ENCODE measurements at regions not wholly inside any gene's neighbourhood (a gene's known extent, or its start where the extent isn't known, plus 50 kb on each side); places are given as distances from the start of the nearest gene placed in this dataset.
"Not testable (repeated sequence)": the region's sequence is repeated elsewhere in the genome, so short reads cannot be mapped to it uniquely, and the experiment has no call there.

DNA sequence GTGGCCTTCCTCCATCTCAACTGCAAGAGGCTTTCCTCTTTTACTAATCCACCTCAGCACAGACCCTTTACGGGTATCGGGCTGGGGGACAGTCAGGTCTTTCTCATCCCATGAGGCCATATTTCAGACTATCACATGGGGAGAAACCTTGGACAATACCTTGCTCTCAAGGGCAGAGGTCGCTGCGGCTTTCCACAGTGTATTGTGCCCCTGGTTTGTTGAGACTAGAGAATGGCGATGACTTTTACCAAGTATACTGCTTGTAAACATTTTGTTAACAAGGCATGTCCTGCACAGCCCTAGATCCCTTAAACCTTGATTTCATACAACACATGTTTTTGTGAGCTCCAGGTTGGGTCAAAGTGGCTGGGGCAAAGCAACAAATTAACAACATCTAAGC lies 220.2 kb downstream of the ADRA2C start:
- DNase-seq; intact Hi-C loops (cut with DNase I): not testable (repeated sequence)

DNA sequence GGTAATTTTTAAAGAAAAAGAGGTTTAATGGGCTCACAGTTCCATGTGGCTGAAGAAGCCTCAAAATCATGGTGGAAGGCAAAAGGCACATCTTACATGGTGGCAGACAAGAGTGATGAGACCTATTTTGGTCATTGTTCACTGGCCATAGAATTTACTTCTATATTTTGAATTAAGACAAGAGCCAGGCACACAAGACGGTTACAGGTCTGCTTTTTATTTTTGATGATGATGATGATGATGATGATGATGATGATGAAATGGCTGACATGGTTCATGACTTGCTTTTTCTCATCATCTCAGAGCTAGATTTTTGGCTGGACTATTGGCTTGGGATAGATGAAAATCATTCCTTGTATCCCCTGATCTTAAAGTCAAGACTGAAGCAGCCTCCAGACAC lies 229.3 kb downstream of the OTOP1 start:
- DNase-seq; intact Hi-C loops (cut with DNase I): not testable (repeated sequence)

DNA sequence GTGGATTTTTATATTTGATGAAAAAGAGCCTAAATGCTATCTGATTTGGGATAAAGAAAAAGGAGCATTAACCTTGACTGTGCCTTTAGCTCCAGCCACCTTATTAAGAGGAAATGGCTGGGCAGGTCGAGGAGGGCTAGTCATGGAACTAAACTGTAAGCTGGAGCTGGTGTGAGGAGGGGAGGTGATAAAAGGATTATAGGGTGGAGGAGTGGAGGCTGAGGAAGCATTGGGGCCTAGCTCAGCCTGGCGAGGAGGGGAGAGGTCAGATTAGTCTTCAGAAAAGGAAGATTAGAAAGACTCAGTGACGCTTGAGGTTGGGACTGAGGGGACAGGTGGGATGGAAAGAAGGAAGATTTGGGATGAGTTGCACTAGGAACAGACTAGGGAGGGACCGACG lies 222.7 kb downstream of the OTOP1 start:
- intact Hi-C loops (cut with DNase I); DNase-seq: not testable (repeated sequence)

DNA sequence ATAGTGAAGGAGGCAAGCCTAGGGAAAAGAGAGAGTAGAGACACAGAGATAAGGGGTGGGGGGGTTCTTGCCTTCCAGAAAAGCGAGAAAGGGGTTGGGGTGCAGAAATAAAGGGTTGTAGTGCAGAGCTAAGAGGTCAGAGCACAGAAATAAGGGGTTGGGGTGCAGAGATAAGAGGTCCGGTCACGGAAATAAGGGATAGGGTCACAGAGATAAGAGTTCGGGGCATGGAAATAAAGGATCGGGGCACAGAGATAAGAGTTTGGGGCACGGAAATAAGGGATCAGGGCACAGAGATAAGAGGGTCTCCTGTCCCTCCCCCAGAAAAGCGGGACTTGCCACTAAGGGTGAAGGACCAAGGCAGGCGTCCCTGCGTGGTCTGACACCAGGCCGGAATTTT lies 222.0 kb downstream of the OTOP1 start:
- intact Hi-C loops (cut with DNase I); DNase-seq: not testable (repeated sequence)

DNA sequence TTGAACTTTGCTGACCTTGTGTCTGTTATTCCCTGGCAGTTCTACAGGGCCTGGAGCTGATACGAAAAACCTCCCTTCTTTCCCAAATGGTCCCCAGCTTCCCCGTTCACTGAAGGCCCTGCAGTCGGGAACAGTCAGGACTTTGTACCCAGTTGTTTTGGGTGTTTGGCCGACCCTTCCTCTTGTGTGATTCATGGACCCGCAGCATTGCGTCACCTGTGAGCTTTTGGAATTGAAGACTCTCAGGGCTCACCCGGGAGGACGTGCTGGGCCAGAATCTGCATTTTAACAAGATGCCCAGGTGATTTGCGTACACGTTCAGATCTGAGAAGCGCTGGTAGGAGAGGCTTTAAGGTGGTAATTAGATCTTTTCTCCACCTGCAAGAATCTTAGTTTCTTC lies 220.4 kb downstream of the OTOP1 start:
- intact Hi-C loops (cut with DNase I); DNase-seq: not testable (repeated sequence)

DNA sequence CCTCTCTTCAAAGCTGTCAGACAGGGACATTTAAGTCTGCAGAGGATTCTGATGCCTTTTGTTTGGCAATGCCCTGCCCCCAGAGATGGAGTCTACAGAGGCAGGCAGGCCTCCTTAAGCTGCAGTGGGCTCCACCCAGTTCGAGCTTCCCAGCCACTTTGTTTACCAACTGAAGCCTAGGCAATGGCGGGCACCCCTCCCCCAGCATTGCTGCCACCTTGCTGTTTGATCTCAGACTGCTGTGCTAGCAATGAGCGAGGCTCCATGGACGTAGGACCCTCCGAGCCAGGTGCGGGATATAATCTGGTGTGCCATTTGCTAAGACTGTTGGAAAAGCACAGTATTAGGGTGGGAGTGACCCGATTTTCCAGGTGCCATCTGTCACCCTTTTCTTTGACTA lies 207.7 kb downstream of the OTOP1 start:
- intact Hi-C loops (cut with DNase I); DNase-seq: not testable (repeated sequence)

DNA sequence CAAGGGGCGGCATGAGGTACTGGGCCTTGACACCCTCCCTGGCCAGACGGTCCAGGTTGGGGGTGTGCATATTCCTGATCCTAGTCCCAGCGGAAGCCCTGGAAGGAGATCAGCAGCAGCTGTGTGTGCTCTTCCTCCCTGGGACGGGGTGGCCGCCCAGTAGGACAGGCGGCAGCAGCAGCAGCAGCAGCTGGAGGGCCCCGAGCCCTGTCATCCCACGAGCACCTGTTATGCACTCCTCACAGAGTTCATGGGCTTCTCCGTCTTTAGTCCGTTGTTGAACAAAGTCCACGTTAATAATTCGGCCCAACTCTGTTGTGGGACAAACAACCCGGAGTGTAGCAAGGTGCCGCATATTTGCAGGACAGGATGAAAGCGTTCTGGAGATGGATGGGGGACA lies 205.6 kb downstream of the OTOP1 start:
- intact Hi-C loops (cut with DNase I); DNase-seq: not testable (repeated sequence)

DNA sequence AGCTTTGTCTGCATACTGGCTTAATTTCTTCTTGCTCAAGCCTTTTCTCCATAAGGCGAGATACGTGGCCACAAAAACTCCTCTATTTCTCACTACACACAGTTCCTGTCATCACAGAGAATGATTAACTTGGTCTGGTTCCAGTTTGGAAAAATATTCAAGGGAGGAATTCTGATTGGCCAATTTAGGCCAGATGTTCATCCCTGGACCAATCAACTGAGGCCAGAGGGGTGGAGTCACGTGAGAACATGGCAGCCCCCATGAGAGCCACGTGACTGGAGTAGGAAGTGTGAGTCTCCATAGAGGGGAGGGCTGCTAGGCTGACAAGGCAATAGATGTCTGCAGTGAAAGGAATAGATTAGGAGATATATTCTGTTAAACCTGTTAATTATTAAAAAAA lies 200.0 kb downstream of the OTOP1 start:
- intact Hi-C loops (cut with DNase I); DNase-seq: not testable (repeated sequence)

DNA sequence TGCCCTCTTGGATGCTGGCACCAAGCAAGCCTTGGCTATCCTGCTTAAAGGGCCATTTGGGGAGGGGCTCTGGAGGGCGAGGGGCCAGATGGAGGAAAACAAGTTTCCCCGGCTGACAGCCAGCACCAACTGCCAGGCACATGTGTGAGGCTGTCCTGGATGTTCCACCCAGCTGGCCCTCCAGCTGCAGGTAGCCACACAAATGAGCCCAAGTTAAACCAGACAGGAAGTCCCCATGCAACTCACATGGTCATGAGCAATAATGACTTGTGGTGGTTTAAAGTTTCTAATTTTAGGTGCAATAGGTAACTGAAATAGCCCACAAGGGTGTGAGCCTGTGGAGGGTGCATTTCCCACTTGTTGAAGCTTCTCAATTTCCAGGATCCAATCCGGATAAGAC lies 198.0 kb downstream of the OTOP1 start:
- not testable (repeated sequence) for DNase-seq

DNA sequence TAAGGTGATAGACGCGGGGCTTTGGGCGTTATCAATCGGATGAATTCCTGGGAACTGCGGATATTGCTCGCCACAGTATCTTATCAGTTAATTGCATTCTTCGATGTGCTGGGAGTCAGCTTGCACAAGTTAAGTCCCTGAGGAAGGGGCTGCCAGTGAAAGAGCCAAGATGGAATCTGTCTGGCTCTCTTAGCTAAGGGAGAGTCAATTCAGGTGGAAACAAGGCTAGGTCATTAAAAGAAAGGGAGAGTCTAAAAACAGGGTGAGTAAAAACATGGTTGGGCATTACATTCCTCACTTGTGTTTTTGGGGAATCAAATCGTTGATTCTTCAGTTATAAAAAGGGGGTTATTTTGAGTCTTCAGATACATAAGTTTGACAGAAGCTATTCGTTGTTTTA lies 196.2 kb downstream of the OTOP1 start:
- DNase-seq; intact Hi-C loops (cut with DNase I): not testable (repeated sequence)

More for the DNA sequence above, 198.0 kb downstream of the OTOP1 start:
- intact Hi-C loops (cut with DNase I): not testable (repeated sequence)

DNA sequence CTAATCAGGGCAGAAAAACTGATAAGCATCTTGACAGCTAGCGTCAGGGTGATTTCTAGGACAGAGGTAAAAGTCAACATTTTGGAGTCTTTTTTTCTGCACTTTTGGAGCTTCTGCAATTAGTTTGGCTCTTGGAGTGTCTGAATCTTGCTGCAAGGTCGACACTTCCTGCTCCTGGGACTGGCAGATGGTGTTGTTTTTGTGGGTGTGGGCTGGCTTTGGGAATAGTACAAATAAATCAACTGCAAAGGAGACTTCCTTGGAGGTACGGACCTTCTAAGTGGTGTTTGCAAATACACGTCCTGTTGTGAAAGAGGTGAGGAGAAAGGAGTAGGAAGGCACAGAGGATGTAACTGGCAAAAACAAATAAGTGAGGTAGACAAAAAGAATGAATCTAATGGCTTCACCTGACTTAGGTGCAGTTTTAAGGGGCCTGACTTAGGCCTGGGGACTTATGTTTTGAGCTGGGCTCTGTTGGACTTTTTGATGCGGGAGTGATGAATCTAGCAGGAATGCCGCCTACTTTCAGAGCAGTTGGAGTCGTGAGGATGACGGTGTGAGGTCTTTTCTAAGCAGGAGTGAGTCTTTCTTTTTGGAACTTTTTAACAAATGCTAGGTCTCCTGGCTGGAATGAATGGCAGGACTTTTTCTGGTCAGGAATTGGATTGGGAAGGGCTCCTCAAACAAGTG lies 195.1 kb downstream of the OTOP1 start:
- DNase-seq; intact Hi-C loops (cut with DNase I): not testable (repeated sequence)

DNA sequence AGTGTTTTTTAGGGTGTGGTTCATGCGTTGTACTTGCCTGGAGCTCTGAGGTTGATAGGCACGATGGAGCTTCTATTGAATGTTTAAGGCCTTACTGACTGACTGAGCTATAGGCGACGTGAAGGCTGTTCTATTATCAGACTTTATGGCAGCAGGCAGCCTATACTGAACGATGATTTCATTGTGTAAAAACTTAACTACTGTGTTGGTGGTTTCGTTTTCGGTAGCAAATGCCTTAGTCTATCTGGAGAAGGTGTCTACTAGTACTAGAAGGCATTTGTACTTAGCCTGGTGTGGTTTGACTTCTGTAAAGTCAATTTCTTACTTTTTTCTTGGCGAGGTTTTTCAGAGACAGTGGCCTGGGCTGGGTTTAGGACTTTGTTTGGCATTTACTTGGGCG lies 194.4 kb downstream of the OTOP1 start:
- DNase-seq; intact Hi-C loops (cut with DNase I): not testable (repeated sequence)

DNA sequence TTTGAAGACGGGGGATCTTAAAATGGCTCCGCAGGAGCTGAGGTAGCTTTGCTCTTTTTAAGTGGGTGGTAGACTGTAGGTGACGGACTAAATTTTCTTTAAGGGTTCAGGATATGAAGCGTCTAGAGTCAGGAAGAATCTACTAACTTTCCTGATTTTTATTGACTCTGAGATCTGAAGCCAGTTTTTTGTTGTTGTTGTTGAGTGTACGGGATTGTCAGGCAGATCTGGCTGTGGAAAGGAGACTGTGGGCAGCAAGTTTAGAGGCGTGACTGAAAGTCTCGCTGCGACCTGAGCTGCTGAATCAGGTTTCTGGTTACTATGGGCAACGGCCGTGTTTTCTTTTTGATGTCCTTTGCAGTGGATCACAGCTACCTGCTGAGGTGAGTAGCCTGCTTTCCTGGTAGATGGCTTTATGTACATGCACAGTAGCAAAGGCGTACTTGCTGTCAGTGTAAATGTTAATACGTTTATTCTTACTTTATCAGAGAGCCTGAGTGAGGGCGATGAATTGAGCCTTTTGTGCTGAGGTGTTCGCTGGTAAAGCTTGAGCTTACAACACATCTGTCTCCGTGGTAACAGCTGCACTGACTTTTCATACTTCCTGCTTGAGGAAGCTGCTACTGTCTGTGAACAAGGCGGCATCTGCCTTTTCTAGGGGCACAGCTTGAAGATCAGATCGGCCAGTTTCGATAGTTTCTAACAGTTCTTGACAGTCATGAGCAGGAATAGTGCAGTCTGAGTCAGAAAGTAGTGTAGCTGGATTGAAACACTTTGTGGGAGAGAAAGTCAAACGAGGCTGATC lies 193.7 kb downstream of the OTOP1 start:
- intact Hi-C loops (cut with DNase I); DNase-seq: not testable (repeated sequence)

DNA sequence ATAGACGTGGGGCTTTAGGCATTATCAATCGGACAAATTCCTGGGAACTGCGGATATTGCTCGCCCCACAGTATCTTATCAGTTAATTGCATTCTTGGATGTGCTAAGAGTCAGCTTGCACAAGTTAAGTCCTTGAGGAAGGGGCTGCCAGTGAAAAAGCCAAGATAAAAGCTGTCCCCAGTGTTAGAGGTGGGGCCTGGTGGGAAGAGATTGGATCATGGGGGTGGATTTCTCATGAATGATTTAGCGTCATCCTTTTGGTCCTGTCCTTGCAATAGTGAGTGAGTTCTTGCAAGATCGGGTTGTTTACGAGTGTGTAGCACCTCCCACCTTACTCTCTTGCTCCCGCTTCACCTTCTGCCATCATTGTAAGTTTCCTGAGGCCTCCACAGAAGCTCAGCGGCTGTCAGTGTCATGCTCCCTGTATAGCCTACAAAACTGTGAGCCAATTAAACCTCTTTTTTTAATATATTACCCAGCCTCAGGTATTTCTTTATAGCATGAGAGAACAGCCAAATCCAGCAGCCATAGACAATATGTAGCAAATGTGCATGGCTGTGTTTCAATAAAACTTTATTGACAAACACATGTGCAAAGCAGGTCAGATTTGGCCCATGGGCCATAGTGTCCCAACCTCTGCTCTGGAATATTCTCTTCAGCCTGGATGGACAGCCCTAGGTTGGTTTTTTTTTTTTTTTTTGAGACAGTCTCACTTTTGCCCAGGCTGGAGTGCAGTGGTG lies 189.2 kb downstream of the OTOP1 start:
- intact Hi-C loops (cut with DNase I); DNase-seq: not testable (repeated sequence)

DNA sequence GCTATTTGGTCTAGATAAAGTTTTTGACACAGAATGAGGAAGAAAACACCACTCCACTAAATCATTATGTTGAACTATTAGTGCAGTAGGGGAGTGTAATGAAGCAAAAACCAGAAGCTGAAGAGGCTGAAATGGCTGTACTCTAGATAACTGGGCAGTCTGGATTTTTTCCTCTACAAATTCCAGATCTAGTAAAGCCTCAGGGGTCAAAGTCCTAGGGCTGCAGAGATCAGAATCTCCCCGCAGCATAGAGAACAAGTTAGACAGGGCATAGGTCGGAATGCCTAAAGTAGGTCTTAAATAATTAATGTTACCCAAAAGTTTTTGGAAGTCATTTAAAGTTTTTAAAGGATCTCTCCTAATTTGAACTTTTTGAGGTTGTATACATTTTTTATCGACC lies 180.9 kb downstream of the OTOP1 start:
- intact Hi-C loops (cut with DNase I); DNase-seq: not testable (repeated sequence)

DNA sequence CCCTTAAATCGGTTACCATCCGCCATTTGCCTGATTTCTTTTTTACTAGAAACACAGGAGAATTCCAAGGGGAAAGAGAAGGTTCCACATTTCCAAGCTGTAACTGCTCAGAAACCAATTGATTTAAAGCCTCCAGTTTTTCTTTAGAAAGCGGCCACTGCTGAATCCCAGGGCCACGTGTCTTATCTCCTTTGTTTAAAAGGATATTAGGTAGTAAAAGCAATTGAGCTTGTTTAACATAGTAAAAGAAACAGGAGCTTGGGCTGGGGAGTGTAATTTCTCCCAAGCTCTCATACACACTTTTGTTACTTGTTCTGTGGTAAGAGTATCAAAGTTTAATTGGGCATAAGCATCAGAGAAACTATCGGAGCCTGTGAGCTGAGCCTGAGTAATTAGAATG lies 180.0 kb downstream of the OTOP1 start:
- intact Hi-C loops (cut with DNase I); DNase-seq: not testable (repeated sequence)

DNA sequence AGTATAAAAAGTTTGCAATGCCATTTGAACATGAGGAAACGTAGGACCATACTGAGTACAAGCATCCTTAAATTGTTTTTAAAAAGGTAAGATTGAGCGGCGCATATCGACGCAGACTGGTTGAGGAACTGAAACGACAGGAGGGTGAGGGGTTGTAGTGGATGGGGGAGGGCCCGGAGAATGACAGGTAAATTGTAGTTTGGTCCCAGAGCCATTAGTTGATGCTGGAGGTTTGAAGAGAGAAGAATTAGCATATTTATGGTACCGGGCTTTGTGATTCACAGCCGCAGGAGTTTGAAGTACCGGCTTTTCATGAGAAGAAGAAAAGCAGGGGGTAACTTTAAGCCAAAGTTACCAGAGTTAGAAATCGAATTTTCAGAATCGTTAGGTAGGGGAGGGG lies 179.5 kb downstream of the OTOP1 start:
- intact Hi-C loops (cut with DNase I); DNase-seq: not testable (repeated sequence)

DNA sequence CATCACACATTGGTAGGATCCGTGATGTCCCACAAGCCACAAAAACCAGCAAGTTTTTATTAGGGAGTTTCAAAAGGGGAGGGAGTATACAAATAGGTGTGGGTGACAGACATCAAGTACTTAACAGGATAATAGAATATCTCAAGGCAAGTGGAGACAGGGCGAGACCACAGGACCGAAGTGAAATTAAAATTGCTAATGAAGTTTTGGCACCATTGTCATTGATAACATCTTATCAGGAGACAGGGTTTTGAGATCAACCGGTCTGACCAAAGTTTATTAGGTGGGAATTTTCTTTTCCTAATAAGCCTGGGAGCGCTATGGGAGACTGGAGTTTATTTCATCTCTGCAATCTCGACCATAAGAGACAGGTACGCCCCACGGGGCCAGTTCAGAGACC lies 178.5 kb downstream of the OTOP1 start:
- intact Hi-C loops (cut with DNase I): not testable (repeated sequence)

DNA sequence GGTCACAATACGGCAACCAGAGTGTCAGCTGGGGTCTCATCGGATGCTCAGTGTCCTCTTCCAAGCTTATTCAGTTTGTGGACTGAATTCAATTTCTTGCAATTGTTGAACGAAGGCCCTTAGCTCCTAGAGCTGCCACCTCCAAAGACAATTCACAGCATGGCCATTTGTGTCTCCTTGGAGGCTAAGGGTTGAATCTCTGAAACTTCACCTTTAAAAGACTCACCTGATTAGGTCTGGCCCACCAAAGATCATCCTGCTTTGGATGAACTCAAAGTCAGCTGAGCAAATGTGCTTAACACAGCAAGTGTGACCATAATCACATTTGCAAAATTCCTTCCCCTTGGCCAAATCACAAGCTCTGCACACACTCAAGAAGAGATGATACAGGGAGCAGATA lies 175.9 kb downstream of the OTOP1 start:
- intact Hi-C loops (cut with DNase I); DNase-seq: not testable (repeated sequence)

More for the DNA sequence above, 178.5 kb downstream of the OTOP1 start:
- DNase-seq: not testable (repeated sequence)

DNA sequence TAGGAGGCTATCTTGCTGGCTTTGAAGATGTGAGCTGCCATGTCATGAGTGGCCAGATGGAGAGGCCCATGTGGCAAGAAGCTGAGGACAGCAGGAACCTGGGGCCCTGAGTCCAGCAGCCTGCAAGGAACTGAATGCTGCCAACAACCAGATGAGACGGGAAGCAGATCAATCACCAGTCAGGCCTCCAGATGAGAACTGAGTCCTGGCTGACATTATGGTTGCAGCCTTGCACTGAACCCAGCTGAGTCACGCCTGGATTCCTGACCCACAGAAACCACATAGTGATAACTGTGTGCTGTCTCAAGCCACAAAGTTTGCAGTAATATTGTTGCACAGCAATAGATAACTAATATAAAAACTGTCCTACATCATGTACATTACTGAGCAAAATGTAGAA lies 173.8 kb downstream of the OTOP1 start:
- DNase-seq; intact Hi-C loops (cut with DNase I): not testable (repeated sequence)

DNA sequence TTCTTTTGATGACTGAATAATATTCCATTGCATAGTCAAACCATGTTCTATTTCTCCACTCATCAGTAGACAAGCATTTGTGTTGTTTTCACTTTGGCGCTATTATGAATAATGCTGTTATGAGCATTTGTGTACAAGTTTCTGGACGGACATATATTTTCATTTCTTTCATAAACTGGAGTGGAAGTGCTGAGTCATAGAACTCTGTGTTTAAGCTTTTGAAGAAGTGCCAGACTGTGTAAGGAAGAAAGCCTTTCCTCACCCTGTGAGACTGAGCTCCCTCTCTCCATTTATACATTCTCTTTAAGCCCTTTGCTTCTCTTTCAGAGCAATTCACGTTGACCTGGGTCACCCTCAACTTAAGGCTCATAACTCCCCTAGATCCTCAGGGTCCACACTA lies 169.5 kb downstream of the OTOP1 start:
- intact Hi-C loops (cut with DNase I); DNase-seq: not testable (repeated sequence)
